Right lobe of liver (tissue), 6 donors: ENCODE measurements at regions not wholly inside any gene's neighbourhood (a gene's known extent, or its start where the extent isn't known, plus 50 kb on each side); places are given as distances from the start of the nearest gene placed in this dataset.
A peak's percentile ranks its signal among the peaks of the same experiment; 100 is the strongest.

ENCODE experiments used
- ATAC-seq, 4 donors: fragments of 200-7000 bp; cut with Tn5 transposase; one replicate each; pipeline ENCODE4 v1.9.1; 2020; ENCODE audit warnings: mild to moderate bottlenecking in 4 of 4, moderate library complexity in 4 of 4
- DNase-seq, 3 donors: peaks; one replicate each; pipeline ENCODE4 v3.0.0-alpha.2; 2020
- H3K27ac ChIP-seq, 3 donors: fragments of 200-600 bp; one replicate each; pipeline ENCODE4 v1.8.0; 2022
- H3K27me3 ChIP-seq, 2 donors: fragments of 200-600 bp; one replicate each; pipeline ENCODE4 v1.8.0; 2022
- H3K36me3 ChIP-seq, 4 donors: fragments of 200-600 bp; sonication (generic) in 1 of 4; one replicate each; pipeline versions ENCODE4 v1.5.1 to v1.8.0; 2017 to 2022; ENCODE audit warnings: control low read depth in 1 of 4
- H3K4me1 ChIP-seq, 4 donors: fragments of 200-600 bp; sonication (generic) in 1 of 4; one replicate each; pipeline versions ENCODE4 v1.5.1 to v1.8.0; 2017 to 2022; ENCODE audit warnings: control low read depth in 1 of 4
- H3K4me3 ChIP-seq, 3 donors: fragments of 200-600 bp; one replicate each; pipeline ENCODE4 v1.8.0; 2022
- H3K9me3 ChIP-seq, 4 donors: fragments of 200-600 bp; sonication (generic) in 1 of 4; one replicate each; pipeline versions ENCODE4 v1.5.1 to v1.8.0; 2017 to 2022; ENCODE audit warnings: control low read depth in 1 of 4
- POLR2A ChIP-seq: fragments of 450-650 bp; IDR thresholded peaks from one replicate; pipeline ENCODE4 v1.6.1; 2017; ENCODE audit warnings: antibody characterized with exemption, mild to moderate bottlenecking
- WGBS: methylation state at CpG from one replicate; pipeline ENCODE4 v1.1.6; 2018; ENCODE audit warnings: low coverage, low lambda C conversion rate; ENCODE audit not compliant: insufficient coverage; ENCODE audit errors: missing lambda C conversion rate; 5-methylcytosine and 5-hydroxymethylcytosine counted together
- intact Hi-C, 2 donors: fragments of 100-400 bp; cut with DNase I; formaldehyde crosslinking; loops; one replicate each; pipeline versions ENCODE4 v1.11.2 to v1.14.1; 2022
- TF ChIP-seq, protein P1 (sequence below), 4 donors: fragments of 200-600 bp in 3 of 4; fragments of 450-650 bp in 1 of 4; IDR thresholded peaks; one replicate each; pipeline versions ENCODE4 v1.5.1 to v1.8.0; 2016 to 2022; ENCODE audit warnings: antibody characterized with exemption in 4 of 4, mild to moderate bottlenecking in 2 of 4
- donor health status: DM: no; HTN: yes; CAD: no.
- donor health status: DM: no; HTN: no; CAD: no.
- donor health status: DM: no; HTN: no; CAD: no.
- donor health status: DM: no; HTN: yes; CAD: no.
- donor health status: DM: no; HTN: yes; CAD: no.

- no peak for TF ChIP-seq POLR2A
- TF ChIP-seq, protein P1, sequence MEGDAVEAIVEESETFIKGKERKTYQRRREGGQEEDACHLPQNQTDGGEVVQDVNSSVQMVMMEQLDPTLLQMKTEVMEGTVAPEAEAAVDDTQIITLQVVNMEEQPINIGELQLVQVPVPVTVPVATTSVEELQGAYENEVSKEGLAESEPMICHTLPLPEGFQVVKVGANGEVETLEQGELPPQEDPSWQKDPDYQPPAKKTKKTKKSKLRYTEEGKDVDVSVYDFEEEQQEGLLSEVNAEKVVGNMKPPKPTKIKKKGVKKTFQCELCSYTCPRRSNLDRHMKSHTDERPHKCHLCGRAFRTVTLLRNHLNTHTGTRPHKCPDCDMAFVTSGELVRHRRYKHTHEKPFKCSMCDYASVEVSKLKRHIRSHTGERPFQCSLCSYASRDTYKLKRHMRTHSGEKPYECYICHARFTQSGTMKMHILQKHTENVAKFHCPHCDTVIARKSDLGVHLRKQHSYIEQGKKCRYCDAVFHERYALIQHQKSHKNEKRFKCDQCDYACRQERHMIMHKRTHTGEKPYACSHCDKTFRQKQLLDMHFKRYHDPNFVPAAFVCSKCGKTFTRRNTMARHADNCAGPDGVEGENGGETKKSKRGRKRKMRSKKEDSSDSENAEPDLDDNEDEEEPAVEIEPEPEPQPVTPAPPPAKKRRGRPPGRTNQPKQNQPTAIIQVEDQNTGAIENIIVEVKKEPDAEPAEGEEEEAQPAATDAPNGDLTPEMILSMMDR (IDR thresholded peaks at IDR 0.05) = no peak
- H3K27ac ChIP-seq = no peak overlapping the region
- H3K36me3 ChIP-seq = no peaks in the 10 kb centered on the region
- no peaks in the 10 kb centered on the region for H3K9me3 ChIP-seq
- ATAC-seq (peak in 1 of 4 donors; percentile 45), DNase-seq (no peak)
- H3K4me3 ChIP-seq = no peak overlapping the region
- no peaks in the 10 kb centered on the region for H3K27me3 ChIP-seq
- H3K4me1 ChIP-seq = no peaks in the 10 kb centered on the region
- 55% methylated on average over 8 of the region's 11 CpGs for WGBS
- intact Hi-C loops = no loop called here
Observed at GRCh38 chr7:57328457-57328856, 121.5 kb upstream of the ZNF716 start.

DNA sequence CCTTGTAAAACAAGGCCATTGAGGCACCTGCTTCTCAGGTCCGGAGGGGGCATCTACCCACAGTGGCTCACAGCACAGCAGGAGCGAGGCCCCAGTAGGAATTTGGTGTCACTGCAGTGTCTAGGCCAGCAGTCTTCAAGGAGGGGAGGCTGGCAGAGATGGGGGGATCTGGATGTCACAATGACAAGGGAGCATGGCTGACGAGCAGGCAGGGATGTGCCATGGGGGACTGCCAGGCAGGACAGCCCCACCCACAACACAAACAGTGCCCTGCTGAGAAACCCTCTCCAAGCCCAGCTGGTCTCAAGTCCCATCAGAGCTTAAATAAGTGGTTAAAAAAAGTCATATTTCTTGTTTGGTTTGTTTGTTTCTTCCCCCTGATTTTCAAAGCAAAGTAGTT is 121.0 kb upstream of the ZNF716 start:
- intact Hi-C loops = no loop called here
- H3K27ac ChIP-seq = no peak overlapping the region
- peak in 1 of 4 donors; percentile 23 for ATAC-seq

GRCh38 chr7:57339198-57339944 is 110.6 kb upstream of the ZNF716 start:
- intact Hi-C loops = no loop called here
- Histone ChIP-seq H3K27ac (peak overlapping the region in 1 of 3 donors; percentile 55), H3K36me3 (no peaks in the 10 kb centered on the region), H3K4me1 (peaks cover 0 to 40% (median 0%) of the 10 kb centered on the region in 4 donors), H3K27me3 (no peaks in the 10 kb centered on the region), H3K4me3 (no peak overlapping the region), H3K9me3 (no peaks in the 10 kb centered on the region)
- WGBS = 21% methylated on average over 8 of the region's 11 CpGs
- ATAC-seq = peak; percentile 63 to 79 (median 77)
- DNase-seq = peak; percentile 33 to 85 (median 72)
- no peak for TF ChIP-seq POLR2A
- TF ChIP-seq, protein P1 (IDR thresholded peaks at IDR 0.05) = no peak

More for the DNA sequence above, 121.0 kb upstream of the ZNF716 start:
- Histone ChIP-seq H3K4me1 (no peaks in the 10 kb centered on the region), H3K9me3 (no peaks in the 10 kb centered on the region), H3K36me3 (no peaks in the 10 kb centered on the region), H3K27me3 (no peaks in the 10 kb centered on the region), H3K4me3 (no peak overlapping the region)
- 50% methylated on average over 1 of the region's 3 CpGs for WGBS
- DNase-seq = no peak
- TF ChIP-seq POLR2A = no peak
- TF ChIP-seq, protein P1 (IDR thresholded peaks at IDR 0.05) = no peak

DNA sequence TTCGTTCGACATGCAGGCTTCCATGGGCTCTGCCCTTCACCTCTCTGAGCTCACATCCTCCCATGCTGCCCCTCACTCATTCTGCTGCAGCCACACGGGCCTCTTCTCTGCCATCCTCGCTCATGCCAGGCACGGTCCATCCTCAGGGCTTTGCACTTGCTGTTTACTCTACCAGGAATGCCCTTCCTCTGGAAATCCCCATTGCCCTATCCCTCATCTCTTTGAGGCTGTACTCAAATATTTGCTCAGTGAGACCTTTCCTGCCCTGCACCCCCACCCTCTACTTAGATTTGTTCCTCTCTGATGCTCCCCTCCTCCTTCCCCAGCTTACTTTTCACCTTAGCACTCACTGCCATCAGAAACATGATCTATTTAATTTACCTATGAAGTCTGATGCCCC is 107.0 kb upstream of the ZNF716 start:
- no peak for TF ChIP-seq POLR2A
- TF ChIP-seq, protein P1 (IDR thresholded peaks at IDR 0.05) = no peak
- Histone ChIP-seq H3K4me3 (no peak overlapping the region), H3K36me3 (no peaks in the 10 kb centered on the region), H3K4me1 (peaks cover 0 to 49% (median 0%) of the 10 kb centered on the region in 4 donors), H3K27ac (peak overlapping the region in 1 of 3 donors; percentile 60), H3K9me3 (no peaks in the 10 kb centered on the region), H3K27me3 (no peaks in the 10 kb centered on the region)
- WGBS = 51% methylated on average over 5 of the region's 5 CpGs
- intact Hi-C loops = no loop called here
- DNase-seq (peak in 2 of 3 donors; percentile 49 to 63), ATAC-seq (peak; percentile 69 to 86 (median 78))
